Testis (tissue), 2 donors: ENCODE measurements at regions not wholly inside any gene's neighbourhood (a gene's known extent, or its start where the extent isn't known, plus 50 kb on each side); places are given as distances from the start of the nearest gene placed in this dataset.

Experiments used
- POLR2A ChIP-seq: fragments of 450-650 bp; IDR thresholded peaks from one replicate; pipeline ENCODE4 v1.6.1; 2017; ENCODE audit warnings: antibody characterized with exemption, mild to moderate bottlenecking, moderate library complexity
- TF ChIP-seq, protein P1 (sequence below), 3 experiments: fragments of 450-650 bp in 2 of 3; fragments of 200-600 bp in 1 of 3; sonication (generic) in 1 of 3; IDR thresholded peaks; one replicate each; pipeline ENCODE4 v1.5.1; 2016 to 2019; ENCODE audit warnings: antibody characterized with exemption in 3 of 3, mild to moderate bottlenecking in 2 of 3, moderate library complexity in 1 of 3

DNA sequence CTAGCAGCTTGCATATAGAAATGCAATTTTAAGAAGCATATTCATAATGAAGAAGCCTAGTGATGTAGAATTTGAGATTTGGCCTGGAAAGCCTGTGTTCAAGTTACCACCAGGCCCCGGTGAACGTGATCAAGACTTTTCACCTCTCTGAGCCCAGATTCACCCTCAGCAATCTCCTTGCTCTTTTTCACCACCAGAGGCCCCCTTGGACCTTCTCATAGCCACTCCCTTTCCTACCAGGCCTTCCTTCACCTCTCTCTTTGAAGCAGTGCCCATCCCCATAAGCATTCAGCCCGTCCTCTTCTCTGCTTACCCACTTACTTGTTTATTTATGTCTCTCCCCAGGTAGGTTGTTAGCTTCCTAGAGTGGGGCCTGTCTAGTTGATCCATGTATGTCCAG, 1280.9 kb downstream of the AACS start:
- TF ChIP-seq, protein P1, sequence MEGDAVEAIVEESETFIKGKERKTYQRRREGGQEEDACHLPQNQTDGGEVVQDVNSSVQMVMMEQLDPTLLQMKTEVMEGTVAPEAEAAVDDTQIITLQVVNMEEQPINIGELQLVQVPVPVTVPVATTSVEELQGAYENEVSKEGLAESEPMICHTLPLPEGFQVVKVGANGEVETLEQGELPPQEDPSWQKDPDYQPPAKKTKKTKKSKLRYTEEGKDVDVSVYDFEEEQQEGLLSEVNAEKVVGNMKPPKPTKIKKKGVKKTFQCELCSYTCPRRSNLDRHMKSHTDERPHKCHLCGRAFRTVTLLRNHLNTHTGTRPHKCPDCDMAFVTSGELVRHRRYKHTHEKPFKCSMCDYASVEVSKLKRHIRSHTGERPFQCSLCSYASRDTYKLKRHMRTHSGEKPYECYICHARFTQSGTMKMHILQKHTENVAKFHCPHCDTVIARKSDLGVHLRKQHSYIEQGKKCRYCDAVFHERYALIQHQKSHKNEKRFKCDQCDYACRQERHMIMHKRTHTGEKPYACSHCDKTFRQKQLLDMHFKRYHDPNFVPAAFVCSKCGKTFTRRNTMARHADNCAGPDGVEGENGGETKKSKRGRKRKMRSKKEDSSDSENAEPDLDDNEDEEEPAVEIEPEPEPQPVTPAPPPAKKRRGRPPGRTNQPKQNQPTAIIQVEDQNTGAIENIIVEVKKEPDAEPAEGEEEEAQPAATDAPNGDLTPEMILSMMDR (IDR thresholded peaks at IDR 0.05), result no peak
- TF ChIP-seq POLR2A, result no peak
